CD4-positive, alpha-beta T cell treated with Interleukin-12 subunit alpha and Interleukin-12 subunit beta, for 1 hour (primary cell): ENCODE measurements at regions not wholly inside any gene's neighbourhood (a gene's known extent, or its start where the extent isn't known, plus 50 kb on each side); places are given as distances from the start of the nearest gene placed in this dataset.
"Not testable (repeated sequence)": the region's sequence is repeated elsewhere in the genome, so short reads cannot be mapped to it uniquely, and the experiment has no call there.

Experiments used
- DNase-seq: peaks from one replicate; pipeline ENCODE4 v3.0.0-alpha.2; 2020

GRCh38 chr5:142542078-142542477 lies 143.8 kb downstream of the FGF1 start:
- DNase-seq = no peak

- DNase-seq = no peak
These were observed 144.9 kb downstream of the FGF1 start for GRCh38 chr5:142540922-142541422.

- DNase-seq = no peak
These were observed 146.6 kb downstream of the FGF1 start for GRCh38 chr5:142539154-142539740.

GRCh38 chr5:142537938-142538337 lies 148.0 kb downstream of the FGF1 start:
- DNase-seq = no peak

- no peak for DNase-seq
These were observed 153.1 kb downstream of the FGF1 start for GRCh38 chr5:142532781-142533176.

GRCh38 chr5:142531977-142532780 lies 153.7 kb downstream of the FGF1 start:
- DNase-seq = no peak

- DNase-seq = no peak
These were observed 155.0 kb downstream of the FGF1 start for GRCh38 chr5:142530904-142531303.

GRCh38 chr5:142529626-142530278 lies 156.1 kb downstream of the FGF1 start:
- DNase-seq = no peak

GRCh38 chr5:142527664-142528295 lies 158.1 kb downstream of the FGF1 start:
- DNase-seq = no peak

- no peak for DNase-seq
These were observed 158.7 kb downstream of the FGF1 start for GRCh38 chr5:142527234-142527633.

GRCh38 chr5:142522983-142523382 lies 162.9 kb downstream of the FGF1 start:
- DNase-seq = no peak

GRCh38 chr5:142521706-142522105 lies 164.2 kb downstream of the FGF1 start:
- DNase-seq = no peak

- DNase-seq = no peak
These were observed 165.0 kb downstream of the FGF1 start for GRCh38 chr5:142520885-142521284.

- DNase-seq = not testable (repeated sequence)
These were observed 166.0 kb downstream of the FGF1 start for GRCh38 chr5:142519913-142520312.

- DNase-seq = no peak
These were observed 168.1 kb downstream of the FGF1 start for GRCh38 chr5:142517840-142518239.

GRCh38 chr5:142516732-142517131 lies 169.2 kb downstream of the FGF1 start:
- DNase-seq = no peak

- no peak for DNase-seq
These were observed 170.9 kb downstream of the FGF1 start for GRCh38 chr5:142515036-142515435.

- no peak for DNase-seq
These were observed 171.7 kb downstream of the FGF1 start for GRCh38 chr5:142514196-142514595.

GRCh38 chr5:142512043-142513042 lies 173.5 kb downstream of the FGF1 start:
- DNase-seq = no peak

GRCh38 chr5:142511358-142511757 lies 174.5 kb downstream of the FGF1 start:
- no peak for DNase-seq

GRCh38 chr5:142509026-142509425 lies 176.9 kb downstream of the FGF1 start:
- no peak for DNase-seq

- DNase-seq = no peak
These were observed 177.3 kb downstream of the FGF1 start for GRCh38 chr5:142508591-142508990.
